DMS79 (cell line): ENCODE measurements at regions not wholly inside any gene's neighbourhood (a gene's known extent, or its start where the extent isn't known, plus 50 kb on each side); places are given as distances from the start of the nearest gene placed in this dataset.
"Not testable (repeated sequence)": the region's sequence is repeated elsewhere in the genome, so short reads cannot be mapped to it uniquely, and the experiment has no call there.

Experiments used
- DNase-seq: peaks from one replicate; lab custom pipeline; 2025; lab: John Stamatoyannopoulos, UW

DNA sequence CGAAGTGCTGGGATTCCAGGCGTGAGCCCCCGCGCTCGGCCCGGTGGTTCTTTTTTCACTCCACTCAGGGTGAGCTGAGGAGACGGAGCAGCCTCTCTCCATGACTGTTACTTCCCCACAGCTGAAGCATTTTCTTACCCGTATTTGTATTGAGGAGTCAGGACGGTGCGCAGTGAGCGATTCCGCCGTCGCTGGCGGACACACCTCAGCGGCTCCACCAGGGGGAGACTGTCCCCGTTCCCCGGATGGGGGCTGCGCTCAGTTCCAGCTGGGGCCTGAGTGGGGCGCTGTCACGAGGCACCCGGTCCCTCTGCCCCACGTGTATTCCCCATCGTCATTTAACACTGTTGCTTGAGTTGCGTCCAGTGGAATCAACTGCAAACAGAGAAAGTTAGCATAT lies 844.0 kb upstream of the FRG1 start:
- DNase-seq = no peak

DNA sequence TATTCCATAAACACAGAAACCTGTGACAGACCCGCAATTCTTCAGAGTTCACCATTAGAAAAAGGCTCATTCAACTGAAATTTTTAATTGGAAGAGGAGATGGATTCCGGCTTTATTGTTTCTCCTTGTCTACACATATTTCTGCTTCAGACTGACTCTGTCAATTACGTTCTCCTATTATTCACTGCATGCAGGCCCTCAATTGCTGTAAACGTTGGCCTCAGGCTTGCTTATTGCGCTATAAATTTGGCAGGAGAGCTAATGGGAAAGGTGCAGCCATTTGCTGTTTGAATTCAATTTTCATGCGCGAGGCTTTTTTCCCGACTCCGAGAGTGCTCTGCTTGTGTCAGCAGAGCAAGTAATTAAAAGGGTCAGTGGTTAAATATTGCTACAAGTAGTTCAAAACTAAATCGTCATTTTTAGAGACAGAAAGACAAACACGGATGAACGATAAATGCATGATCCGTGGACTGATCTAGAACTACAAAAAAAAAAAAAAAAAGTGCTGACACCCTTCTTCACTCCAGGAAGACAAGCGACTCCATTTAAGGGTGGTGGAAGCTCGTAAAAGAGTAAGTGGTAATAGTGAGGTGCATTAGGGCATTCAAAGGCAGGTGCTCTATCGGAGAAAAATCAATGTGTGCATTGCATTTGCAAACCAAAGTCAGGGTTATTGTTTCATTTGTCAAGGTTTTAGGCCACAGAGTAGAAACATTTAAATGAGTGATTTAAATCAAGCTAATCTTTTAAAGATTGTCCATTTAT lies 841.6 kb upstream of the FRG1 start:
- no peak for DNase-seq

DNA sequence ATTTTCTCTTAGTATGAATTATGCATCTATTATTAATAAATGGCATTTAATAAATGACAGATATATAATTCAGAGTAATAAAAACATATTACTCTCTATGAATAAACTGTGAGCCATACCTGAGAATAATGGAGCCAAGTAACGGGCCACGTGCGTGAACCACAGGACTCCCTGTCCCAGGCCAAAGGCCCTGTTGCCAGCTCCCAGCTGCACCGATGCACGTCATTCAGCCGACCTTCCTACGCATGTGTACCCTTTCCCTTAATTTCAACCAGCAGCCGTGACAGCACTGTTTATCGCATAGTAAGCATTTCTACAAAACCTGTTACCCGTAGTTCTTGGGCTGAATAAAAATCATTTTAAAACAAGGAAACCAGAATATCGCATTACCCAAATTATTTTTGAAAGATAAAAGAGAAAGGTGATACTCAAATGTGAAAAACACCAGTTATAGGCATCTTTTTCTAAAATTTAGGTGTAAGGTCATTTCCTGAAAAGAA lies 827.2 kb upstream of the FRG1 start:
- DNase-seq = no peak

DNA sequence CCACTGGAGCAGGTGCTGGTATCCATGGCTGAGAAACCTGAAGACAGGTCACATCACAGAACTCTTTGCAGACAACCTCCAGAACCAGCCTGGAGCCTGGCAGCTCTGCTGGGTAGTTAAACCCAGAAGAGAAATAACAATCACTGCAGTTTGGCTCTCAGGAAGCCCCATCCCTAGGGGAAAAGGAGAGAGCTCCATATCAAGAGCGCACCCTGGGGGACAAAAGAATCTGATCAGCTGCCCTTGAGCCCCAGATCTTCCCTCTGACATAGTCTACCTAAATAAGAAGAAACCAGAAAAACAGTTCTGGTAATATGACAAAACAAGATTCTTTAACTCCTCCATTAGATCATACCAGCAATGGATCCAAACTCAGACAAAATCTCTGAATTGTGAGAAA lies 823.2 kb upstream of the FRG1 start:
- no peak for DNase-seq

DNA sequence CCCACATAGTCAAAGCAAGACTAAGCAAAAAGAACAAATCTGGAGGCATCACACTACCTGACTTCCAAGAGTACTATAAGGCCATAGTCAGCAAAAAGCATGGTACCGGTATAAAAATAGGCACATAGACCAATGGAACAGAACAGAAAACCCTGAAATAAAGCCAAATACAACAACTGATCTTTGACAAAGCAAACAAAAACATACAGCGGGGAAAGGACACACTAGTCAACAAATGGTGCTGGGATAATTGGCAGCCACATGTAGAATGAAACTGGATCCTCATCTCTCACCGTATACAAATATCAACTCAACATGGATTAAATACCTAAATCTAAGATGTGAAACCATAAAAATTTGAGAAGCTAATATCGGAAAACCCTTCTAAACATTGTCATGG lies 819.3 kb upstream of the FRG1 start:
- no peak for DNase-seq

DNA sequence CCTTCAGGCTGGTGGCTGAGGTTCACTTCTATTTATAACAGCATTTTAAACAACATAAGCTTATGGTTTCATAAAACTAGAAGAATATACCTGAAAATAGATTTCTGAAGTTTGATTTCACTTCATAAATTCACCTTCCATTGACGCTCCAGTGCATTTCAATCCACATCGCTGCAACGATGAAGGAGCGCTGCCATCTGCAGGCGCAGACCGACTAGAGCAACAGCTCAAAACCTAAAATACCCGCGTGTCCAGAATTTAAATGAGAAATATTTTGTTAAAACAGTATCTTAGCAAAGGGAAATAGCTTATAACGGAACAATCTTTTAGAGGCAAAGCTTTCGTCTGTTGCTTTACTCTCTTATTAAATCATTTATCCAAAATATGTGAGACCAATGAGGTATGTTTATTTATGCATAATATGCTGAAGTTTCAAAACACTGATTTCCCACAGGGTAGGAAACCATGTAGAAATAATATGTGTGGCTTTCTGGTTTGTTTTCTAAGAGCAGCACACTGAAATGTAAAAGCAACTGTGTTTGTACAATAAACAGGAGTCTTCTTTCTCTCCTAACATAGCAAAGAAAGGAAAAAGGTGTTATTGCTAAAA lies 816.4 kb upstream of the FRG1 start:
- DNase-seq = no peak

DNA sequence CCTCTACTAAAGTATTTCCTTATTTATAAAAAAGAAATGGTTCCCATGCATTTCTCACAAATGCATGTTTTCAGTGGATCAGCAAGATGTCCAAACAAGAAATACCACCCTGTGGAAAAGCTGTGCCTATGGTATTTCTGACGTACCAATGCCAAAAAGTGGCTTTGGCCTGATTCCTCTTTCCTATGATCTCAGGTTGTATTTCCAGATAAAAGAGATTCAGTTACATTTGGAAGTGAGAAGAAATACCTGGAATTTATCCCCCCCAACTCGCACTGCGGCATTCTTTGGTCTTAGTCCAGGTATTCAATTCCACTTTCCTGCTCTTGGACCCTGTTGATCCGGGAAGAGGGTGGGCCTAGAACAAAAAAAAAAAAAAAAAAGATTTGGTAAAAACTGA lies 815.9 kb upstream of the FRG1 start:
- DNase-seq = no peak

DNA sequence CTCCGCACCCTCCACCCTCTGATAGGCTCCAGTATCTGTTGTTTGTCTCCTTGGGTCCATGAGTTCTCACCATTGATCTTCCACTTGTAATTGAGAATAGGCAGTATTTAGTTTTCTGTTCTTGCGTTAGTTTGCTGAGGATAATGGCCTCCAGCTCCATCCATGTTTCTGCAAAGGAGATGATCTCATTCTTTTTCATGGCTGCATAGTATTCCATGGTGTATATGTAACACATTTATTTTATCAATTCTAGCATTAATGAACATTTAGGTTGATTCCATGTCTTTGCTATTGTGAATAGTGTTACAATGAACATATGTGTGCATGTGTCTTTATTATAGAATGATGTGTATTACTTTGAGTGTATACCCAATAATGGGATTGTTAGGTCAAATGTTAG lies 814.6 kb upstream of the FRG1 start:
- DNase-seq = no peak

DNA sequence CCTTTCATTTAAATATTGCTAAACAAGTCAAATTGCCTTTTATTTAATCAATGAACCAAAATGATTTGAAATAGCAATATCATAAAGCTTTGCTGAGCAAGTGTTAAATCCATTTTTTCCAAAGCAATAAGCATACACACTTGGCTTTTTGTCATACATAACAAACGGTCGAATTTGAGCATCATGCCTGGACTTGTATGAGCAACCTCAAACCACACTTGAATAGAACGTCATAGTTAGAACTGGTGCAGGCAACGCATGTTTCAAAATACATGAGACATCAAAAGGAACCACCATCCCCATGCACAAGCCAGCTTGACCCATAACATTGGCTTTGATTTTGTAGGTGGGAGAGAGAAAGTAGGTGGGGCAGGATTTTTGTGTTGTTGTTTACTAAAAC lies 812.3 kb upstream of the FRG1 start:
- no peak for DNase-seq

DNA sequence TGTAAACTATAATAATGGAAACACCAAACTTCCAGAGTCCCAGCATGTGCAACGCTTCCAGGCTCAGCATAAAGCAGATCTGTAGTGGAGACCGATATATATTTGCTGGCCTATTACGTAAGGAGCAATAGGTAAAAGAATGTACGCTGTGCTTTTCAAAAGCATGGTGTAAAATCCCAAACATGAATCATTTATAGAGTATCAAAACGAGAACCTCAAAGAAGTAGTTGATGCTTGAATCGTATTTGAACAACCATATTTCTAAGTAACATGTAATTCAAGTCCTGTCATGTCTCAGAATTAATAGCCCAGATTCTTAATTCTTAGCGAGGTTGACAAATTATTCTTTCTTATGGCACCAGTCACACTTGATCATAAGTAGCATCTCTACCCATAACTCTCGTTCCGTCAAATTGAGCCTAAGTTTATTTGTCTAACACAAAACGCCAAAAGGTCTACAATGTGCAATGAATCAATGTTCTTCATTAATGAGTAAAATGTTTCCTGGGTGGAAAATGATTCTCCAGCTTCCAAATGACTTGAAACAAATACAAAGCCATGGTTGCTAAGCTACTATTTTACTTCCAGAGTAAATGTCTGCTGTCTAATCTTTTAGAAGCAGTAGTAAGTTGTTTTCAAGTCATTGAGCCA lies 811.5 kb upstream of the FRG1 start:
- no peak for DNase-seq

DNA sequence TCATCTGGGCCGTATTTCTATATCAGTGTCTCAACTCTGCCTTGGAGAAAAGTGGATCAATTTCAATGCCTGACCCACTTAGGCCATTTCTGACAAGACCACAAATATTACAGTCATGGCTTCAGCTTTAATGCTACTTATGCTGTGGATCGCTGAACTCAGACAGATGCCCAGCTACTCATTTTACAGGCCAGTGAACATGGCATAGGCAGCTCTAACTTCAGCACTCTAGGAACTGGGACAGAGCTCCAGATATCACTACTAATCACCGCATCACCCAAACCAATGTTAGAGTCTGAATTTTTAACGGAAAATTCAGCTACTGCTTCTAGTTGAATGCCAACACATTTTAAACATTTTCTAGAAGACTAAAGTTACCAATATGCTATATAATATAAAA lies 809.6 kb upstream of the FRG1 start:
- no peak for DNase-seq

DNA sequence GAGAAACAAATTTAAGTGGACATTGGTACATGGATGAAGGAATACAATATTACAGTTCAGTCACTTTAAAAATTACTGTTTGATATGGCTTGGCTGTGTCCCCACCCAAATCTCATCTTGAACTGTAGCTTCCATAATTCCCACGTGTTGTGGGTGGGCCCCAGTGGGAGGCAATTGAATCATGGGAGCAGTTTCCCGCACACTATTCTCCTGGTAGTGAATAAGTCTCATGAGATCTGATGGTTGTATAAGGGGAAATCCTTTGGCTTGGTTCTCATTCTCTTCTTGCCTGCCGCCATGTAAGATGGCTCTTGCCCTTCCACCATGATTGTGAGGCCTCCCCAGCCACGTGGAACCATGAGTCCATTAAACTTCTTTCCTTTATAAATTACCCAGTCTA lies 804.2 kb upstream of the FRG1 start:
- DNase-seq = no peak

DNA sequence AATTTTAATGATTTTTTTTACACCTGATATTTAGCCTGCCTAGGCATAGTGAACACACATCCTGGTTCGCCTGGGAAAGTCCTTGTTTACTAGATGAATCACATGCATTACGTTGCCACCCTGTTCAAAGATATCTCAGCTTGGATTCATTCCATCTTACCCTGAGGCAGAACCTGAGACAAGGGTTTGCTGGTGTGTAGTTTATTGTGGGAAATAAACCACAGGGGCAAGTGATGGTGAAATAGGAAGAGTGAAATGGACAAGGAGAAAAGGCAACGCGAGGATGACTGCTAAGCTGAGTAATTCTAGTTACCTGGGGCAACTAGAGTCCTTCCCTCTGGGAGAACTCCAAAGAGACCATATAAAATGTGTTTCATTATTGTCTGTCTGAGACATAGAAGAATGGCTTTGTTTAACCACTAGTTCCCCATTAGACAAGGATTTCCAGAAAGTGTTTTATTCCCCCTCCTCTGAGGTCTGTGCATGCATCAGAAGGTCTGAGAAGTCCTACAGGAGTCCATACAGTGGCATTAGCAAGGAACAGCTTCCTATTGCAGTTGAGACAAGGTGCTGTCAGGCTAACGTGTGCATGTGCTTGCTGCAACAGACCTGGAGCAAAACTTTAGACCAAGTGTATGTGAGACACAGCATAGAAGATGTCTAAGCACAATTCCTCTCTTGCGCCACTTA lies 797.3 kb upstream of the FRG1 start:
- DNase-seq = no peak

DNA sequence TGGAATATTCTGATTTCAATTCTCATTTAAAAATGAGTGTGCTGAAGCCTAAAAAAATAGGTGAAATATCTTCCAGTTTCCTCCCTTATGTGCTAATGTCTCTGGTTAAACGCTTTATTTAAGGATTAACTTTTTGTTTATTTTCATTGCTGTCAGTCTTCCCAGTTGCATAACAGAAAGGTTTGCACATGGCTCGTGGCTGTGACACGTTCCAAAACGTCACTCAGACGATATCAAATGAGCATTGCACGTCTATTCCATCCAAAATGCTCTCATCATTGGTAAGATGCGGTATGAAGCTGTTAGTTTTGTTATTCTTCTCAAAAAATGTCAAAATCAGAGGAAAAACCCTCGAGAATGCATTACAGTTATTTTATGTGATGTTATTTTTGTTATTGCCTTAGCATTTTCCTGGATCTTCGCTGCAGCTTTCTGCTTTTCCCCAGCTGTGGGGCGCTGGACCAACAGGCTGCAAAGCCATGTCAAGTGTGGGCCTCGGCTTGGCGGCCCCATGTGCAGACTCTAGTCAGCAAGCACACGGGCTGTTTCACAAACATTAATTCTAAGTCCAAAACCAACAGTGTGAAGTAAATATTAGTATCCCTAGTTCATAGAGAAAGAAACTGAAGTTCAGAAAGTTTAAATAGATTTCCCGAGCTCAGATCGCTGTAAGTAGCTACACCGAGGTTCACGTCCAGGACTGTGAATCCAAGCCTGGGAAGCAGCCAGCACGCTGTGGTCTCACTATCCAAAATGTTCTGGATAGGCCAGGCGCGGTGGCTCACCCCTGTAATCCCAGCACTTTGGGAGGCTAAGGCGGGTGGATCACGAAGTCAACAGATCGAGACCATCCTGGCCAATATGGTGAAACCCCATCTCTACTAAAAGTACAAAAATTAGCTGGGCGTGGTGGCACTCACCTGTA lies 793.4 kb upstream of the FRG1 start:
- no peak for DNase-seq

DNA sequence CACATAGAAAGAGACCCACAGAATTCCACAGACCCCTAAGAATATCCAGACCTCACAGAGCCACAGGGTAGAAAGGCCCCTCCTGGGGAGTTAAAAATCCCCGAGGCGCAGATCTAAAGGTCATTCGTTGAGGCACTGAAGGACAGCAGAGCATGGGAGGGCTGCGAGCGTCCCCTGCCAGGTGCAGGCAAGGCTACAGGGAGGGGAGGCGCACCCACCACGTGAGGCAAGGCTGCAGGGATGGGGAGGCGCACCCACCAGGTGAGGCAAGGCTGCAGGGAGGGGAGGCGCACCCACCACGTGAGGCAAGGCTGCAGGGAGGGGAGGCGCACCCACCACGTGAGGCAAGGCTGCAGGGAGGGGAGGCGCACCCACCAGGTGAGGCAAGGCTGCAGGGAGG lies 785.6 kb upstream of the FRG1 start:
- DNase-seq = not testable (repeated sequence)

DNA sequence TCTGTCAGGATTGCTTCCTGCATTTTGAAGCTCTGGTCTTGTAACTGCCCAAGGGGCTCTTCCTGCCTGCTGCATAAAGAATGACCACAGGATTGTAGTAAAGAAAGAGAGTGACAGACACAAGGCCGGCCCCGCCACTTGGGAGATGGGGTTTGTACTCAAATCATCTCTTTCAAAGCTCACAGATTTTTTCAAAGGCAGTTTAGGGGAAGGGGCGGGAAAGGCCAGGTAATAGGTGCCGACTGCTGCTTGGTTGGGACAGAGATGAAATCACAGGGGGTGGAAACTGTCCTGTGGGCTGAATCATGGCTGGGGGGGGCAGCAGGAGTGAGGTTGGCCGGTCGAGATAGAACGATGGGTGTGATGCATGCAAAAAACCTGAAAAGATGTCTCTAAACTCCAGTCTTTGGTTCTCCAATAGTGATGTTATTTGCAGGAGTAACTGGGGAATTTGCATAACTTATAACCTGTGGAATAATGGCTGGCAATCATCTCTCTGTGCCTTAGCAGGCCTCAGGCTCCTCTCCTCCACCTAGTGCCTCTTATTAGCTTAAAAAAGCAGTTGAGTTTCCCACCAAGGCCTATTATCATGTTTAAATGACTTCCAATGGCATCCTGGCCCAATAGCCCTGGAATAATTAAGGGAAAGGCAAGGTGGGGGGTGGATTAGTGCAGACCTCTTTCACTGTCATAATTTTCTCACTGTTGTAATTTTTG lies 778.4 kb upstream of the FRG1 start:
- DNase-seq = no peak

DNA sequence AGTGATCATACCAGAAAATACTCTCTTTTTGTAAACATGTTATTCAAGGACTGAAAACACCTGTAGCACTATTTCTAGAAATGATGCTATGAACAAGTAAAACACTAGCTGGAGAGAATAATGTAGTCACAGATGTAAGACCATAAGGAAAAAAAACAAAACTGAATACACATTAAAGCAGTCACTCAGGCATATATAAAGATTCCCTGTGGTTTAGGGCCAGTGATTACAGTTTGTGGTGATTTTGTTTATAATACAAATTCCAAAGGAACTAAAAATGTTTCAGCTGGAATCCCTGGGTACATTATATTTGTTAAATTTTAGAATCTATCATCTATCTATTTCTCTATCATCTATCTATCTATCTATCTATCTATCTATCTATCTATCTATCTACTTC lies 777.8 kb upstream of the FRG1 start:
- DNase-seq = no peak

DNA sequence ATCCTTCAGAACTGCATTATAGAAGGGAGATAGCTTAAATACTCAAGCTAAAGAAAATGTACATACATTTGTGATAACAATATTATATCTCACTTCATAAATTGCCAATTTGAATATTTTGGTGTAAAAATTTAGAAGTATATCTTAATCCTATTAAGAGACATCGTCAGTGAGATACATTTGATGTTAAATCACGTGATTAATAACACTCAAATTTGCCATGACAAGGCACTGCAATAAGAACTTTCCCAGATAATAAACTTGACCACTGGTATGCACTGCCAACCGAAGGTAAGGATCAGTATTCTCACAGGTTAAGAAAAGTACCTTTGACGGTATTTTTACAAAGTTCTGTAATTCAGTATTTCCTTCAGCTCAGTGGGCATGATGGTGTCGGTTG lies 764.7 kb upstream of the FRG1 start:
- DNase-seq = no peak

DNA sequence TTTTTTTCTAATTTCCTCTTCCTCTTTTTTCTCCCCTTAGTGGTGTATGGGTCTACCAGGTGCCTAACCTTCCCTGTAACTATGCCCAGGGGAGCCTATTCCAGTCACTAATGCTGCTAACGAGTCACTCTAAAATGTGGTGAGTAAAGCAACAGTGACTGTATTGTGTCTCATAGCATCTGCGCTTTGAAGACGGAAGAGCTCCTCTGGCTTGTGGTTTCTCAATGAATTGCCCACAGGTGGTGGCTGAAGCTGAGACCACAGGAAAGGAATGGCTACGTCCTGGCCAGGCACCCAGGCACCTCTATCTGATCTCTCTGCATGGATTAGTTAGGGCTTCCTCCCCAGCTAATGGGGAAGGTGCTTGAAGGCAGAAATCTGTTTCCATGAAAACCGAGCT lies 763.5 kb upstream of the FRG1 start:
- no peak for DNase-seq

DNA sequence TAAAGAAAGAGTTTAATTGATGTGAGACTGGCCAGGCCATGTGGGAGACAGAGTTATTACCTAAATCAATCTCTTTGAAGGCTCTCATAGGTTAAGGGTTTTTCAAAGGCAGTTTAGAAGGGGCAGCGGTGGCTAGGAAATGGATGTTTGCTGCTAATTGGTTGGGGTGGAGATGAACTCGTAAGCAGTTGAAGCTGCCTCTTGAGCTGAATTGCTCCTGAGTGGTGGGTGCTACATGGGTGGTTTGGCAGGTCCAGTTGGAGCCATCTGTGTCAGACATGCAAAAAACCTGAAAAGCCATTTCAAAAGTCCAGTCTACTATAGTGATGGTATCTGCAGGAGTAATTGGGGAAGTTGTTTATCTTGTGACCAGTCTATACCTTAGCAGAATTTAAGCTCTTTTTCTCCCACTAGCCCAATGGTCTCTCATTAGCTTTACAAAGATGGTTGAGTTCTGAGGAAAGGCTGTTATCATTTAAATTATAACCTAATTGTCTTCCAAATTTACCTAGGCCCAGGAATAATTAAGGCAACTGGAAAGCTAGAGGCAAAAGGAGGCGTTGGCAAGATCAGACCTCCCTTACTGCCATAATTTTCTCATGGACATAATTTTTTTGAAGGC lies 762.4 kb upstream of the FRG1 start:
- DNase-seq = no peak
